ENCODE measurements at regions not wholly inside any gene's neighbourhood (a gene's known extent, or its start where the extent isn't known, plus 50 kb on each side); places are given as distances from the start of the nearest gene placed in this dataset.

DNA sequence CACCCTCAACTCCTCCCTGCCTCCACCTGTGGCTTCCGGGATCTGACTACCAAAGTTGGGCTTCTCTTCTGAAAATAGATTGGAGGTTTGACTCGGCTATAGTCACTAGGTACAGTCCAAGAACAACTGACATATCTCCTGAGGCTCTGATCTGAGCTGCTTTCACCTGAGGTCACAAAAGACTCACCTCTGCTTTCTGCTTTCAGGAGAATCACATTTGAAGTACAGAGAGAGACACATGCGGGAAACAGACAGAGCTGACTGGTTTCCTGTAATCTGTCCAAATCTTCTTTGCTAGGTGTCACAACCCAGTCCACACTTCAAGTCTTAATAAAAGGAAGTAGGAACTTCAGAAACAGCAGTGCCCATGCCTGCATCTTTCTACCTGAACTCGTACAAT lies 245.4 kb upstream of the CHRM3 start:
- H3K4me3 ChIP-seq (ENCODE audit: low read depth, low read length) = no peak overlapping the region
- no peak for DNase-seq (ENCODE audit: low read depth)
- TF ChIP-seq, protein P1, sequence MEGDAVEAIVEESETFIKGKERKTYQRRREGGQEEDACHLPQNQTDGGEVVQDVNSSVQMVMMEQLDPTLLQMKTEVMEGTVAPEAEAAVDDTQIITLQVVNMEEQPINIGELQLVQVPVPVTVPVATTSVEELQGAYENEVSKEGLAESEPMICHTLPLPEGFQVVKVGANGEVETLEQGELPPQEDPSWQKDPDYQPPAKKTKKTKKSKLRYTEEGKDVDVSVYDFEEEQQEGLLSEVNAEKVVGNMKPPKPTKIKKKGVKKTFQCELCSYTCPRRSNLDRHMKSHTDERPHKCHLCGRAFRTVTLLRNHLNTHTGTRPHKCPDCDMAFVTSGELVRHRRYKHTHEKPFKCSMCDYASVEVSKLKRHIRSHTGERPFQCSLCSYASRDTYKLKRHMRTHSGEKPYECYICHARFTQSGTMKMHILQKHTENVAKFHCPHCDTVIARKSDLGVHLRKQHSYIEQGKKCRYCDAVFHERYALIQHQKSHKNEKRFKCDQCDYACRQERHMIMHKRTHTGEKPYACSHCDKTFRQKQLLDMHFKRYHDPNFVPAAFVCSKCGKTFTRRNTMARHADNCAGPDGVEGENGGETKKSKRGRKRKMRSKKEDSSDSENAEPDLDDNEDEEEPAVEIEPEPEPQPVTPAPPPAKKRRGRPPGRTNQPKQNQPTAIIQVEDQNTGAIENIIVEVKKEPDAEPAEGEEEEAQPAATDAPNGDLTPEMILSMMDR (IDR thresholded peaks at IDR 0.05; ENCODE audit: low read depth, low read length, missing control alignments) = no peak

DNA sequence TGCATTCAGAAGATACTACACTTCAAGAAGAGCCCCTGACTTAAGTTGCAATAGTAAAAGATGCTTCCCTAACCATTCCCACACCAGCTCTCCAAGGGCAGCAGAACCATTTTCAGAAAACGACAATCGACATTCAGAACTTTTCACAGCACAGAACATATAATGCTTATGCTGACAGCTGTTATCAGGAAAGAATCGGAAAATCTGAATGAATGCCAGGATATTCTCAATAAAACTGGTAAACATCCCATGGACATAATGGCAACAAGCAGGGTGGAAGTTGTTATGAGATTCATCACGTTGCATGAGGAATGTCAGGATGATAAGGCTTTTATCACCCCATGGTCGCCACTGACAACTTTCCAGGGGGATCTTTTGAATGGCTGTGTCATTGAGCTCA lies 246.6 kb upstream of the CHRM3 start:
- no peak overlapping the region for H3K4me3 ChIP-seq (ENCODE audit: low read depth, low read length)
- DNase-seq (ENCODE audit: low read depth) = no peak
- TF ChIP-seq, protein P1 (IDR thresholded peaks at IDR 0.05; ENCODE audit: low read depth, low read length, missing control alignments) = no peak

DNA sequence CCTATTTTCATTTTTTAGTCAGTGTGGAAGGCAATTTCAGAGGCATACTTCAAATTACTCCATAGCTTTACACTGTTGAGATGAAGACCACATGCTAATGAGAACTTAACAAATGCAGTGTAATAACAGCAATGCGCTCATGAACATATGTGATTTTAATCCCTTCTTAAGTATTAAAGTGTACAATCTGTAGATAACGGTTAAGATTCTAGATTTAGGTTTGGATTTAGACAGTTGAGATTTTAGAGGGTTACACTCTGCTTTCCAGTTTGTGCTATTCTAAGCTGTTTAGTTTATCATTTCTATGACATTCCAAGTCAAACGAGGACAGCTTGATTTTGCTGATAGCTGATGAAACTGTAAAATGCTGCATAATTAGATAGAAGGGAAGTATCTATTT lies 257.8 kb upstream of the CHRM3 start:
- TF ChIP-seq, protein P1 (IDR thresholded peaks at IDR 0.05; ENCODE audit: low read depth, low read length, missing control alignments) = no peak
- no peak for DNase-seq (ENCODE audit: low read depth)
- H3K4me3 ChIP-seq (ENCODE audit: low read depth, low read length) = no peak overlapping the region

DNA sequence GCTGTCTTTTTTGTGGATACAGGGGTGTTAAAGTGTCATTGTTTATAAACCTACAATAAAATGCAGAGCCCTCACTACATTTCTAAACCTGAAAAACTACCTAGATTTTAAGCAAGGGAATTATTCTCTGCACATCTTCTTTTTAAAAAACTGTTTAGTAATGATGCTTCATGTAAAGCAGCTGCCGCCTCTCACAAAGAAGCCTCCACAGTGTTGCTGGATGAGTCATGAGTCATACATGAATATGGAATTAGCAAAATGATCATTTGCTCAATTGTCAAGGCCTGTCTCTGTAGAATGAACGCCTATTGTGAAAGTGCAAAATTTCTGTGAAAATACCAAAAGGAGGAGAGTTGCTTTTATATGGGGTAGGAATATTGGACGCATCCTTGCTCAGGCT lies 259.5 kb upstream of the CHRM3 start:
- TF ChIP-seq, protein P1 (IDR thresholded peaks at IDR 0.05; ENCODE audit: low read depth, low read length, missing control alignments) = no peak
- H3K4me3 ChIP-seq (ENCODE audit: low read depth, low read length) = no peak overlapping the region
- DNase-seq (ENCODE audit: low read depth) = no peak

DNA sequence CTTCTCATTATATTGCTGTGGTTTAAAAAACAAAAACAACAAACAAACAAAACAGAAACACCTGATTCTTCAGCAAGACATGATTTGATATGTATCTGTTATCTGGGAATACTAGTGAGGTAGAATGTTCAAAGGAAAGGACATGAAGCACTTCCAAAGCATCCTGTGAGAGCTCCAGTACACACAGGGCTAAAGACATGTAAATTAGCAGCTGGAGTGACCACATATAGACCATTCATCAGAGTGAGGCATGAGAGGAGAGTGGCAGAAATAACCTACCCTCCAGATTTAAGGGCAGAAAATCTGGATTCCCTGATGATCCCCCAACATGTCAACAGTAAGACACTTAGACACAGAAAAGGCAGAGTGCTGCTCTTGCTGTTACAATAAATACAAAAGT lies 260.5 kb upstream of the CHRM3 start:
- no peak for DNase-seq (ENCODE audit: low read depth)
- TF ChIP-seq, protein P1 (IDR thresholded peaks at IDR 0.05; ENCODE audit: low read depth, low read length, missing control alignments) = no peak
- no peak overlapping the region for H3K4me3 ChIP-seq (ENCODE audit: low read depth, low read length)

DNA sequence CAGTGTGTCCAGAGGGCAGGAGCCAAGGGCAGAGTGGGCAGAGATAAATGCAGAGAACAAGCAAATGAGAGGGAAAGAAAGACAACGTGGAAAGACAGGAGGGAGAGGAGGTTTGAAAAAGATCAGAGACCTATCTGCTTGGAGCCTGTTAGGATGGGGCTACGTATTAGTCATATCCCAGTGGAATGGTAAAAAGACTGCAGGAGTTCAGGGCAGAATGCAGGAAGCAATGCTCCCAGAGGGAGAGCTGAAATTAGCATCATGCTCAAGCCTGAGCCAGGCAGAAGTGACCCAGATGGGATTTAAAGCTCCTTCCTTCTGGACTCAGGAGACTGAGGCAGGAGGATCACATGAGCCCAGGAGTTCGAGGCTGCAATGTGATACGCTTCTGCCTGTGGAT lies 261.3 kb upstream of the CHRM3 start:
- no peak for DNase-seq (ENCODE audit: low read depth)
- no peak overlapping the region for H3K4me3 ChIP-seq (ENCODE audit: low read depth, low read length)
- TF ChIP-seq, protein P1 (IDR thresholded peaks at IDR 0.05; ENCODE audit: low read depth, low read length, missing control alignments) = no peak

DNA sequence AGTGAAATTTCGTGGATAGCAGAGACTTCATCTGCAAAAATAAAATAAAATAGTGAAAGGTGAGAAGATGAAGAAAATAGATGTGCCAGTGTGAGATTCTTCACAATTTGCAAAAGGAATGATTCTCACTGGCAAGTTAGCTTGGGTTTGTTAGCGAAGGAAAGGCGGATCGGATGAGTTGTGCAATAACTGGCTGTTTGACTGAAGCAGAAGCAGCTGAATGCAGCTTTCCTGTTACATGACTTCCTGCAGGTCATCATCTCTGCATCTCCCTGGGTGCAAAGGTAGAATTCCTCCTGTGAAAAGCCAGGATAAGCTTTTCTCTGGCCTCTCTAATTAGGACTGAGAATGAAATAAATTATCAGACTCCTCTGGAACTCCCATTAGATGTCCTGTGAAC lies 263.1 kb upstream of the CHRM3 start:
- no peak for DNase-seq (ENCODE audit: low read depth)
- TF ChIP-seq, protein P1 (IDR thresholded peaks at IDR 0.05; ENCODE audit: low read depth, low read length, missing control alignments) = no peak
- H3K4me3 ChIP-seq (ENCODE audit: low read depth, low read length) = no peak overlapping the region
